ENCODE measurements at regions not wholly inside any gene's neighbourhood (a gene's known extent, or its start where the extent isn't known, plus 50 kb on each side); places are given as distances from the start of the nearest gene placed in this dataset.
A peak's percentile ranks its signal among the peaks of the same experiment; 100 is the strongest.

- DNase-seq (ENCODE audit: low spot score) = no peak
Observed at GRCh38 chr1:68331117-68331865, 99.0 kb upstream of the WLS start.

GRCh38 chr1:68330391-68330790 is 98.1 kb upstream of the WLS start:
- no peak for DNase-seq (ENCODE audit: low spot score)

GRCh38 chr1:68329096-68329835 is 96.9 kb upstream of the WLS start:
- DNase-seq (ENCODE audit: low spot score) = no peak

- DNase-seq (ENCODE audit: low spot score) = no peak
Observed at GRCh38 chr1:68328490-68328889, 96.2 kb upstream of the WLS start.

- DNase-seq (ENCODE audit: low spot score) = no peak
Observed at GRCh38 chr1:68327414-68327813, 95.1 kb upstream of the WLS start.

- DNase-seq (ENCODE audit: low spot score) = no peak
Observed at GRCh38 chr1:68326481-68326880, 94.2 kb upstream of the WLS start.

GRCh38 chr1:68324316-68324715 is 92.0 kb upstream of the WLS start:
- no peak for DNase-seq (ENCODE audit: low spot score)

GRCh38 chr1:68322837-68323687 is 90.7 kb upstream of the WLS start:
- DNase-seq (ENCODE audit: low spot score) = no peak

GRCh38 chr1:68322096-68322495 is 89.8 kb upstream of the WLS start:
- DNase-seq (ENCODE audit: low spot score) = no peak

- DNase-seq (ENCODE audit: low spot score) = peak; percentile 58
Observed at GRCh38 chr1:68321084-68321685, 88.9 kb upstream of the WLS start.

- DNase-seq (ENCODE audit: low spot score) = no peak
Observed at GRCh38 chr1:68320349-68320748, 88.0 kb upstream of the WLS start.

- no peak for DNase-seq (ENCODE audit: low spot score)
Observed at GRCh38 chr1:68319907-68320306, 87.6 kb upstream of the WLS start.

- no peak for DNase-seq (ENCODE audit: low spot score)
Observed at GRCh38 chr1:68317543-68317942, 85.2 kb upstream of the WLS start.

- no peak for DNase-seq (ENCODE audit: low spot score)
Observed at GRCh38 chr1:68314151-68314780, 81.9 kb upstream of the WLS start.

- DNase-seq (ENCODE audit: low spot score) = no peak
Observed at GRCh38 chr1:68313735-68314134, 81.4 kb upstream of the WLS start.

GRCh38 chr1:68308034-68308433 is 75.7 kb upstream of the WLS start:
- no peak for DNase-seq (ENCODE audit: low spot score)

GRCh38 chr1:68307378-68307787 is 75.1 kb upstream of the WLS start:
- DNase-seq (ENCODE audit: low spot score) = no peak

GRCh38 chr1:68301471-68302001 is 69.2 kb upstream of the WLS start:
- DNase-seq (ENCODE audit: low spot score) = no peak

- DNase-seq (ENCODE audit: low spot score) = no peak
Observed at GRCh38 chr1:68294367-68295066, 62.2 kb upstream of the WLS start.

- peak; percentile 81 for DNase-seq (ENCODE audit: low spot score)
Observed at GRCh38 chr1:68293609-68294366, 61.5 kb upstream of the WLS start.
